Neural cell (in vitro differentiated cells): ENCODE measurements at regions not wholly inside any gene's neighbourhood (a gene's known extent, or its start where the extent isn't known, plus 50 kb on each side); places are given as distances from the start of the nearest gene placed in this dataset.

Experiments used
- H2AFZ ChIP-seq: fragments of 200-600, 300-800 bp; sonication (generic), shearing (Covaris generic); 2 replicates; pipeline ENCODE4 v1.6.0; 2014; ENCODE audit warnings: low read depth, mild to moderate bottlenecking, antibody characterized with exemption, low read length, moderate library complexity
- H3F3A ChIP-seq: fragments of 200-600 bp; shearing (Covaris generic); 2 replicates; pipeline ENCODE4 v1.6.1; 2016; ENCODE audit warnings: mild to moderate bottlenecking, moderate library complexity, mixed read lengths, antibody characterized with exemption, low read length; ENCODE audit not compliant: insufficient read depth, poor library complexity, severe bottlenecking
- H3K27ac ChIP-seq: fragments of 200-600, 300-800 bp; sonication (generic), shearing (Covaris generic); 2 replicates; pipeline ENCODE4 v1.5.1; 2014; ENCODE audit warnings: mild to moderate bottlenecking, low read length, moderate library complexity
- H3K27me3 ChIP-seq: fragments of 300-800, 200-600 bp; sonication (generic), shearing (Covaris generic); 2 replicates; pipeline ENCODE4 v1.6.0; 2014; ENCODE audit warnings: mild to moderate bottlenecking, low read depth, low read length, moderate library complexity; ENCODE audit not compliant: insufficient read depth
- H3K36me3 ChIP-seq: fragments of 300-800, 200-600 bp; sonication (generic), shearing (Covaris generic); 2 replicates; pipeline ENCODE4 v1.5.1; 2014; ENCODE audit warnings: mild to moderate bottlenecking, antibody characterized with exemption, low read length, moderate library complexity; ENCODE audit not compliant: insufficient read depth
- H3K4me2 ChIP-seq: fragments of 300-800, 200-600 bp; sonication (generic), shearing (Covaris generic); 2 replicates; pipeline ENCODE4 v1.6.0; 2014; ENCODE audit warnings: mild to moderate bottlenecking, low read length
- H3K4me3 ChIP-seq: fragments of 300-800, 200-600 bp; sonication (generic), shearing (Covaris generic); 2 replicates; pipeline ENCODE4 v1.5.1; 2014; ENCODE audit warnings: mild to moderate bottlenecking, low read length, moderate library complexity
- H3K79me2 ChIP-seq: fragments of 200-600 bp; shearing (Covaris generic); replicated peaks from 2 replicates; pipeline ENCODE4 v1.6.0; 2014; ENCODE audit warnings: mild to moderate bottlenecking, low read length, moderate library complexity; ENCODE audit not compliant: insufficient read depth
- H3K9ac ChIP-seq: fragments of 300-800, 200-600 bp; sonication (generic), shearing (Covaris generic); 2 replicates; pipeline ENCODE4 v1.6.1; 2016; ENCODE audit warnings: mild to moderate bottlenecking, low read length, mixed read lengths
- H3K9me2 ChIP-seq: fragments of 200-600 bp; shearing (Covaris generic); 2 replicates; pipeline ENCODE4 v1.6.1; 2016; ENCODE audit warnings: mild to moderate bottlenecking, low read length, mixed read lengths; ENCODE audit not compliant: insufficient read depth
- H3K9me3 ChIP-seq: fragments of 200-600, 300-800 bp; sonication (generic), shearing (Covaris generic); 2 replicates; pipeline ENCODE4 v1.6.1; 2016; ENCODE audit warnings: mild to moderate bottlenecking, mixed run types, low read length, moderate library complexity, mixed read lengths
- H4K20me1 ChIP-seq: fragments of 200-600 bp; shearing (Covaris generic); 2 replicates; pipeline ENCODE4 v1.6.1; 2016; ENCODE audit warnings: mild to moderate bottlenecking, mixed run types; ENCODE audit not compliant: insufficient read depth
- CTCF ChIP-seq: fragments of 450-650 bp; IDR thresholded peaks from 2 replicates; pipeline ENCODE4 v1.5.1; 2014; ENCODE audit warnings: antibody characterized with exemption, mild to moderate bottlenecking, moderate library complexity; ENCODE audit not compliant: poor library complexity, severe bottlenecking
- EP300 ChIP-seq: fragments of 450-650 bp; conservative IDR thresholded peaks from 2 replicates; pipeline ENCODE4 v1.6.1; 2014; ENCODE audit warnings: antibody characterized with exemption, mild to moderate bottlenecking, moderate library complexity; ENCODE audit not compliant: poor library complexity, severe bottlenecking
- EZH2 ChIP-seq: fragments of 200-600, 300-800 bp; shearing (Covaris generic), sonication (generic); IDR thresholded peaks from 2 replicates; pipeline ENCODE4 v1.6.1; 2014; ENCODE audit warnings: antibody characterized with exemption, low read length, borderline replicate concordance, mild to moderate bottlenecking; ENCODE audit not compliant: insufficient read depth, poor library complexity, severe bottlenecking
- MXI1 ChIP-seq: fragments of 450-650 bp; conservative IDR thresholded peaks from 2 replicates; pipeline ENCODE4 v1.6.1; 2014; ENCODE audit warnings: antibody characterized with exemption, mild to moderate bottlenecking; ENCODE audit not compliant: poor library complexity, severe bottlenecking
- POLR2AphosphoS5 ChIP-seq: IDR thresholded peaks from 2 replicates; pipeline ENCODE4 v1.6.1; 2012
- RAD21 ChIP-seq: fragments of 450-650 bp; conservative IDR thresholded peaks from 2 replicates; pipeline ENCODE4 v1.6.1; 2014; ENCODE audit warnings: antibody characterized with exemption, mild to moderate bottlenecking, moderate library complexity
- SMC3 ChIP-seq: fragments of 450-650 bp; conservative IDR thresholded peaks from 2 replicates; pipeline ENCODE4 v1.6.1; 2014; ENCODE audit warnings: antibody characterized with exemption, mild to moderate bottlenecking, moderate library complexity; ENCODE audit not compliant: poor library complexity
- TAF1 ChIP-seq: IDR thresholded peaks from 2 replicates; pipeline ENCODE4 v1.6.1; 2012; ENCODE audit warnings: low read depth
- TF ChIP-seq, protein P1 (sequence below): IDR thresholded peaks from 2 replicates; pipeline ENCODE4 v1.6.1; 2012; ENCODE audit warnings: borderline replicate concordance

- Histone ChIP-seq H3K4me3 (no peak overlapping the region), H3F3A (no peaks in the 10 kb centered on the region), H3K9me2 (no peaks in the 10 kb centered on the region), H2AFZ (no peak overlapping the region), H3K36me3 (no peaks in the 10 kb centered on the region), H4K20me1 (no peaks in the 10 kb centered on the region), H3K27ac (no peak overlapping the region), H3K9ac (no peak overlapping the region), H3K79me2 (no peaks in the 10 kb centered on the region), H3K27me3 (no peaks in the 10 kb centered on the region), H3K9me3 (no peaks in the 10 kb centered on the region), H3K4me2 (no peak overlapping the region)
- TF ChIP-seq CTCF (no peak), TAF1 (no peak), MXI1 (no peak), EP300 (no peak), POLR2AphosphoS5 (no peak), RAD21 (no peak), EZH2 (no peak), SMC3 (no peak)
- TF ChIP-seq, protein P1, sequence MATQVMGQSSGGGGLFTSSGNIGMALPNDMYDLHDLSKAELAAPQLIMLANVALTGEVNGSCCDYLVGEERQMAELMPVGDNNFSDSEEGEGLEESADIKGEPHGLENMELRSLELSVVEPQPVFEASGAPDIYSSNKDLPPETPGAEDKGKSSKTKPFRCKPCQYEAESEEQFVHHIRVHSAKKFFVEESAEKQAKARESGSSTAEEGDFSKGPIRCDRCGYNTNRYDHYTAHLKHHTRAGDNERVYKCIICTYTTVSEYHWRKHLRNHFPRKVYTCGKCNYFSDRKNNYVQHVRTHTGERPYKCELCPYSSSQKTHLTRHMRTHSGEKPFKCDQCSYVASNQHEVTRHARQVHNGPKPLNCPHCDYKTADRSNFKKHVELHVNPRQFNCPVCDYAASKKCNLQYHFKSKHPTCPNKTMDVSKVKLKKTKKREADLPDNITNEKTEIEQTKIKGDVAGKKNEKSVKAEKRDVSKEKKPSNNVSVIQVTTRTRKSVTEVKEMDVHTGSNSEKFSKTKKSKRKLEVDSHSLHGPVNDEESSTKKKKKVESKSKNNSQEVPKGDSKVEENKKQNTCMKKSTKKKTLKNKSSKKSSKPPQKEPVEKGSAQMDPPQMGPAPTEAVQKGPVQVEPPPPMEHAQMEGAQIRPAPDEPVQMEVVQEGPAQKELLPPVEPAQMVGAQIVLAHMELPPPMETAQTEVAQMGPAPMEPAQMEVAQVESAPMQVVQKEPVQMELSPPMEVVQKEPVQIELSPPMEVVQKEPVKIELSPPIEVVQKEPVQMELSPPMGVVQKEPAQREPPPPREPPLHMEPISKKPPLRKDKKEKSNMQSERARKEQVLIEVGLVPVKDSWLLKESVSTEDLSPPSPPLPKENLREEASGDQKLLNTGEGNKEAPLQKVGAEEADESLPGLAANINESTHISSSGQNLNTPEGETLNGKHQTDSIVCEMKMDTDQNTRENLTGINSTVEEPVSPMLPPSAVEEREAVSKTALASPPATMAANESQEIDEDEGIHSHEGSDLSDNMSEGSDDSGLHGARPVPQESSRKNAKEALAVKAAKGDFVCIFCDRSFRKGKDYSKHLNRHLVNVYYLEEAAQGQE = no peak
Observed at GRCh38 chr3:68060191-68060590, 405.8 kb upstream of the SUCLG2 start.

DNA sequence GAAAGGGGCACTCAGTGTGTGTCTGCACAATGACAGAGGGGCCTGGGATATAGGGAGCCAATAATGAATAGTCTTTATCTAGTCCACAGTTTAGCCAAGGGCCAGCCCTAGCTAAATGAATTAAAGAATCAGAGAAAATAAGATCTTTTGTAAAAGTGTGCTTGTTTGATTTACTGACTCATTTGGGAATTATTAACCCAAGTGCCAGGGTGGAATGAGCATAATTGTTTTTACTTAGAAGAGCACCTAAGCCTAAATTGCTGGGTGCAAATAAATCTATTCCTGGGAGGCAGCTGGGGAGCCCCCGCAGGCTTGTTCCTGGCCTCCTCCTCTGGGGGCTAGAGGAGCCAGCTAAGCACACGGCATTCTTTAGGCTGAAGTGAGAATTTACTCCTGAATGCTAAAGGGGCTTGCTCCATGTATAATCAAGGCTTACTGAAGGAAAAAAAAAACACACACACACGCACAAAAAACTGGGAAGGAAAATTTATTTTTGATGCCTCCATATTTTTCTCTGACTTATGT is 405.3 kb upstream of the SUCLG2 start:
- Histone ChIP-seq H4K20me1 (no peaks in the 10 kb centered on the region), H3K79me2 (no peaks in the 10 kb centered on the region), H3K9me2 (no peaks in the 10 kb centered on the region), H3K4me3 (no peak overlapping the region), H3K27me3 (no peaks in the 10 kb centered on the region), H2AFZ (no peak overlapping the region), H3K36me3 (no peaks in the 10 kb centered on the region), H3K9me3 (no peaks in the 10 kb centered on the region), H3F3A (no peaks in the 10 kb centered on the region), H3K27ac (no peak overlapping the region), H3K9ac (no peak overlapping the region), H3K4me2 (no peak overlapping the region)
- TF ChIP-seq EP300 (no peak), POLR2AphosphoS5 (no peak), SMC3 (no peak), CTCF (no peak), EZH2 (no peak), MXI1 (no peak), TAF1 (no peak), RAD21 (no peak)
- TF ChIP-seq, protein P1 = no peak
